Bone marrow (tissue), 2 donors: ENCODE measurements at regions not wholly inside any gene's neighbourhood (a gene's known extent, or its start where the extent isn't known, plus 50 kb on each side); places are given as distances from the start of the nearest gene placed in this dataset.

Experiments
- DNase-seq, 2 donors: peaks; one replicate each; lab custom pipeline; 2025; lab: John Stamatoyannopoulos, UW

DNA sequence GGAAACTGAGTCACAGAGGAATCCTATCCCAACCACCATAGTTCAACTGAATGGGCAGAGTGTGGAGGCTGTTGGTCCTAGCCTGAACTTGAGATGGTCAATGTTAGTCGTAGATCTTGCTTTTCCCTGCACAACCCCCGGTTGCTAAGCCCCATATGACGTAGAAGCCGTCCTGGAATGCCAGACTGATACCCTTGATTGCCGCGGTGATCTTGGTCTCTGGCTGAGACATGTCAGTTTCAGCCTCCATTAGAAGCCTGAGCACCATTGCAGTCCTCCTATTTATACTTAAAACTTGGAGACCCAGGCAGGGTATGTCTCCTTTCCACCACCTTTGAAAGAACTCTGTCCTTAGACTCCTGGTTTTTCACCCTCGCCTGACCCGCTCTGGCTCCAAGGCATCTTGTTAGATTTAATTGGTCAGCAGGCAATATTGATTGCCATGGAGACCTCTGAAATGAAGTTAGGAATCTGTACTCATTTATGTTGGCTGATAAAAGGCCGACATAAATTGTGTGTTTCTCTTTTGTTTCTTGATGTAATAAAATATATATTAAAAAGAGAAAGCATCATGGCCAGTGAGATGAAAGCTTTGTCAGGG is 53.4 kb downstream of the RPLP1 start:
- no peak for DNase-seq

DNA sequence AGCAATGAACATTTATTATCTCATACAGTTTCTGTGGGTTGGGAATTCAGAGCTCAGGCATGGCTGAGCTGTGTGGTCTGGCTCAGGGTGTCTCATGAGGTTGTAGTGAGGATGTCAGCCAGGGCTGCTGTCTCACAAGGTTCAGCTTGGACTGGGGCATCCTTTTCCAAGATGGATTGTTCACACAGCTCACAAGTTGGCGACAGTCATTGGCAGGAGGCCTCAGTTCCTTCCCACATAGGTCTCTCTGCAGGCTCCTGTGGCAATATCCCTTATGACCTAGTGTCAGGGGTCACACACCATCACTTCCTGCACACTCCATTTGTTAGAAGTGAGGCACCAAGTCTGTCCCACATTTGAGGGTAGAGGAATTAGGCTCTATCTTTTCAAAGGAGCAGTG is 56.0 kb downstream of the RPLP1 start:
- no peak for DNase-seq

DNA sequence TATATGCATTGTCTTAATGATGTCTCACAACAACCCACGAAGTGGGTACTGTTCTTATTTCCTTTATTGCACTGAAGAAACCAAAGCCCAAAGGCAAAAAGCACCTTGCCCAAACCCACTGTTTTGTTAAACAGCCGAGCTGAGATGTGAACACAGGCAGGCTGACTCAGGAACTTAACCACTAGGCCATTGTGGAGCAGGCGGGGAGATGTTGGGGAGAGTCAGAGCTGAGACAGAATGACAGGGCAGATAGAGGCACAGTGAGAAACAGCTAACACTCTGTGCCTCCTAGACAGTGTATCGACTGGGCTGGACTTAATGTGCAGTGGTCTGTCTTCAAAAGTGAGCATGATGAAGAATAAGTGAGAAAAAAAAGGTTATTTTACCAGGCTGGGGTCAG is 56.5 kb downstream of the RPLP1 start:
- no peak for DNase-seq

DNA sequence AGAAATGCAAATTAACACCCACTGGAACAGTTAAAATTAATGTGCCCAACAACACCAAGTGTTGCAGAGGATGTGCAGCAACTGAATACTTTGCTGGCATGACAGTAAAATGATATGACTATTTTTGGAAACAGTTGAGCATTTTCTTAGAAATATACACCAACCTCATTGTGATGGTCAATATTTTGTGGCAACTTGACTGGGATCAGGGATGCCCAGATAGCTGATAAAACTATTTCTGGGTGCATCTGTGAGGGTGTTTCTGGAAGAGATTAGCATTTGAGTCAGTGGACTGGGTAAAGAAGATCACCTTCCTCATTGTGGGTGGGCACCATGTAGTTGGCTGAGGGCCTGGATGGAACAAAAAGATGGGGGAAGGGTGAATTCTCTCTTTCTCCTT is 57.9 kb downstream of the RPLP1 start:
- DNase-seq: no peak

DNA sequence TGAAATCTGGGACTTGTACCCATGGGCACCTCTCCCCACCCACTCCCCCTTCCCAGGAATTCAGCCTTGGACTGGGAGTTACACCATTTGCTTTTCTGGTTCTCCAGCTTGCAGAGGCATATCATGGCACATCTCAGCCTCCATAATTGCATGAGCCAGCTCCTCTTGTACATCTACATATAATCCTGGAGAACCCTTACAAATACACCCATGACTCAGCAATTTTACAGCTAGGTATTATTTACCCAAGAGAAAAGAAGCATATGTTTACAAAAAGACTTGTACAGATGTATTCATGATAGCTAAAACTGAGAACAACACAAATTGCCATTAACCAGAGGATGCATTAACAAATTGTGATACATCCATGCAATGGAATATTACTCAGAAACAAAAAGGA is 58.4 kb downstream of the RPLP1 start:
- DNase-seq: no peak

DNA sequence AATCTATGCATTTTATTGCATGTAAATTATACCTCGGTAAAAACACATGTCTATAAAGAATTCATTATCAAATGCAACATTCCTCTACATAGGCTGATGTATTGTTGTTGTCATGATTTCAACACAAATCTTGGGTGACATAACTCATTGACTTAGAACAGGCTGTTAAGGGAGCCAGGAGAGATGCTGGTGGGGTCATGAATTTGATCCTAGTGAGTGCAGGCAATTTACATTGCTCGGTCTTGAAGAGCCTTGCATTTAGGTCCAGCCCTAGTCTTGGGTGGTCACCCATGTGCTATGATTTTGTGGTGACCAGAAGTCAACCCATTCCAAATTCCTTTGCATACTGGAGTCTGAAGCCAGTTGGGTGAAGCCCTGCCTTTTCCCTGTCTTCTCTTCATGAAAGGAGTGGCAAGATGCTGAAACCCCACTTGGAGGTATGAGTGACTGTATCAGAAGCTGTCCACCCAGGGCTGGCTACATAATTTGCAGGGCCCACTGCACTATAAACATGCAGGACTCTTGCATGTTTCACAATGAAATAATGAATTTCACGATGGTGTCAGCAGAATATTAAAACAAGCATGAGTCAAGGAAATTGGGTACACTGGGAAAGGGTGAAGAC is 59.2 kb downstream of the RPLP1 start:
- DNase-seq: no peak

DNA sequence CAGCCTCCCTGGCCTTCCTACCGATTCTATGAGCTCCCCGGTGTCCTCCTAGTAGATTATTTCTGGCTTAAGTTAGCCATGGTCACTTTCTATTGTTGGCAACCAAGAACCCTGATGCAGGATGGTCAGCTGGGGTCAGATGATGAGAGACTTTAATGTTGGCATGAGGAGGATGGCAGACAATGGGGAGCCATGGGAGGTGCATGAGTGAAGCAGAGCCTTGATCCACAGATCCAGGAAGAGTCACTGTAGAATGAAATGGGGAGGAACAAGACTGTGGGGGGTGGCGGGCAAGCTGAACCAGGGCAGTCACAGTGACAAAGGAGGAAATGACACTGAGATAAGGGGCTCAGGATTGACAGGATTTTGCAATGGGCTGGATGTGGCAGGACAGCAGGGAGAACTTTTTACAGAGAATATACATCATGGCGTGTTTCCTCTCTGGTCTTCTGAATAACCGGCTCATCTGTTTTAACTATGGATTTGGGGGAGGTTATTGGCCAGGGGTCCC is 60.9 kb downstream of the RPLP1 start:
- no peak for DNase-seq

DNA sequence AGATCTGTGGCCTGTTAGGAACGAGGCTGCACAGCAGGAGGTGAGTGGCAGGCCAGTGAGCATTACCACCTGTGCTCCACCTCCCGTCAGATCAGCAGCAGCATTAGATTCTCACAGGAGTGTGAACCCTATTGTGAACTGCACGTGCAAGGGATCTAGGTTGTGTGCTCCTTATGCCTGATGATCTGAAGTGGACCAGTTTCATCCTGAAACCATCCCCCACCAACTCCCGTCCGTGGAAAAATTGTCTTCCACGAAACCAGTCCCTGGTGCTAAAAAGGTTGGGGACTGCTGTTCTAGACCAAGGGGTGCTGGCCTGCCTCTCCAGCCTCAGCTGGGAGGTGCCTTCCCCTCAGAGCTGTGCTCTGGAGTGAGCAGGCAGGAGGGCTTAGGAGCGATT is 61.4 kb downstream of the RPLP1 start:
- DNase-seq: no peak

DNA sequence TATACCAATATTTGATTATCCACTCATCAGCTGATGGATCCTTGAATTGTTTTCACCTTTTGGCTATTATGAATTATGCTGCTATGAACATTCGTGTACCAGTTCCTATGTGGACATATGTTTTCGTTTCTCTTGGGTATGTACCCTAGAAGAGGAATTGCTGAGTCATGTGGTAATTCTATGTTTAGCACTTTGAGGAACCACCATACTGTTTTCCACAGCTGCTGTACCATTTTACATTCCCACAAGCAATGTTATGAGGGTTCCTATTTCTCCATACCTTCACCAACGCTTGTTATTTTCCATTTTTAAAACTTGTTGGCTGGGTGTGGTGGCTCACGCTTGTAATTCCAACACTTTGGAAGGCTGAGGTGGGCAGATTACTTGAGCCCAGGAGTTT is 62.9 kb downstream of the RPLP1 start:
- DNase-seq: no peak

DNA sequence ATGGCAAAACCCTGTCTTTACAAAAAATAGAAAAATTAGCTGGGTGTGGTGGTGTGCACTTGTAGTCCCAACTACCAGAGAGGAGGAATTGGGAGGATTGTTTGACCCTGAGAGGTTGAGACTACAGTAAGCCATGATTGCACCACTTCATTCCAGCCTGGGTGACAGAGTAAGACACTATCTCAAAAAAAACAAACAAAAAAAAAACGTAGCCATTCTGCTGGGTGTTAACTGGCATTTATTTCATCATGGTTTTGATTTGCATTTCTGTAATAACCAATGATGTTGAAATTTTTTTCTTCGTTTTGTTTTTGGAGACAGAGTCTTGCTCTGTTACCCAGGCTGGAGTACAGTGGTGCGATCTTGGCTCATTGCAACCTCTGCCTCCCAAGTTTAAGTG is 63.3 kb downstream of the RPLP1 start:
- no peak for DNase-seq

DNA sequence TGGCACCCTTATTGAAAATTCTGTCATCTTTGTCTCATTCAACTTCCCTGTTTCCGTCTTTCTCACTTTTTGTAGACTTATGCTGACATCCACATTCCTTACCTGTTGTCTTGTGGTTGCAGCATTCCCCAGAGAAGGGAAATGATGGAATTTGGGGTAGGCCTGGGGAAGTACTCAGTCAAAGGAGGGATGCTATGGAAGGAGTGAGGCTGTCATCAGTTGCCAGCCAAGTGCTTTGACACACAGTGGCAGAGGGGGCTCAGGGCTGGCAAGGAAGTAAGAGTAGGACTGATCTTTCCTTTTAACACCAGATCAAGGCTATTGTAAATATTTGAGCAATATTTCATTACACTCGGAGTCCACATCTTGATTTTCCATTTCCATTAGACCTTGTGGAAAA is 64.4 kb downstream of the RPLP1 start:
- no peak for DNase-seq

DNA sequence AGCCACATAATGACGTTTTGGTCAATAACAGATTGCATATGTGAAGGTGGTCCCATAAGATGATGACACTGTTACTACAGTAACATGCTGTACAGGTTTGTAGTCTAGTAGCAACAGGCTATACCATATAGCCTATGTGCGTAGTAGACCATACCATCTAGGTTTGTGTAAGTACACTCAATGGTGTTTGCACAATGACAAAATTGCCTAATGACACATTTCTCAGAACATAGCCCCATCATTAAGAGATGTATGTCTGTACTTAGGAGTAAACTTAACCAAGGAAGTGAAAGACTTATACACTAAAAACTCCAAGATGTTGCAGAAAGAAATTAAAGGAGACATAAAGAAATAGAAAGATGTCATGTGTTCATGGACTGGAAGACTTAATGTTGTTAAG is 66.2 kb downstream of the RPLP1 start:
- no peak for DNase-seq

DNA sequence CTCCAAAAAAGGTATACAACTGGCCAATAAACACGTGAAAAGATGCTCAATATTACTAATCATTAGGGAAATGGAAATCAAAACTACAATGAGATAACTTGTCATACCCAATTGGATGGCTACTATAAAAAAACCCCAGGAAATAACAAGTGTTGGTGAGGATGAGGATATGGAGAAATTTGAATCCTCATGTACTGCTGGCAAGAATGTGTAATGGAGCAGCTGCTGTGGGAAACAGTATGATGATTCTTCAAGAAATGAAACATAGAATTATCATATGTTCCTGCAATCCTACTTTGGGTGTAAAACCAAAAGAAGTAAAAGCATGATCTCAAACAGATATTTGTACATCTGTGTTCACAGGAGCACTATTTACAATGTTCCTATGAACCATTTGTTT is 67.4 kb downstream of the RPLP1 start:
- no peak for DNase-seq

DNA sequence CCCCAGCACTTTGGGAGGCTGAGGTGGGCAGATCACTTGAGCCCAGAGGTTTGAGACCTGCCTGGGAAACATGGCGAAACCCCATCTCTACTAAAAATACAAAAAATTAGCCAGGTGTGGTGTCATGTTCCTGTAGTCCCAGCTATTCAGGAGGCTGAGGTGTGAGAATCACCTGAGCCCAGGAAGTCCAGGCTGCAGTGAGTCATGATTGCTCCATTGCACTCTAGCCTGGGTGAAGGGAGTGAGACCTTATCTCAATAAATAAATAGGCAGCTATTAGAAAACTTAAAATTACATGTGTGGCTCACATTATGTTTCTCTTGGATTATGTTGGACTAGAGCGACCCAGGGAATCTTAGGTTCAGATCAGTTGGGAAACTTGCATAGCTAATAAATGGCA is 69.7 kb downstream of the RPLP1 start:
- no peak for DNase-seq

DNA sequence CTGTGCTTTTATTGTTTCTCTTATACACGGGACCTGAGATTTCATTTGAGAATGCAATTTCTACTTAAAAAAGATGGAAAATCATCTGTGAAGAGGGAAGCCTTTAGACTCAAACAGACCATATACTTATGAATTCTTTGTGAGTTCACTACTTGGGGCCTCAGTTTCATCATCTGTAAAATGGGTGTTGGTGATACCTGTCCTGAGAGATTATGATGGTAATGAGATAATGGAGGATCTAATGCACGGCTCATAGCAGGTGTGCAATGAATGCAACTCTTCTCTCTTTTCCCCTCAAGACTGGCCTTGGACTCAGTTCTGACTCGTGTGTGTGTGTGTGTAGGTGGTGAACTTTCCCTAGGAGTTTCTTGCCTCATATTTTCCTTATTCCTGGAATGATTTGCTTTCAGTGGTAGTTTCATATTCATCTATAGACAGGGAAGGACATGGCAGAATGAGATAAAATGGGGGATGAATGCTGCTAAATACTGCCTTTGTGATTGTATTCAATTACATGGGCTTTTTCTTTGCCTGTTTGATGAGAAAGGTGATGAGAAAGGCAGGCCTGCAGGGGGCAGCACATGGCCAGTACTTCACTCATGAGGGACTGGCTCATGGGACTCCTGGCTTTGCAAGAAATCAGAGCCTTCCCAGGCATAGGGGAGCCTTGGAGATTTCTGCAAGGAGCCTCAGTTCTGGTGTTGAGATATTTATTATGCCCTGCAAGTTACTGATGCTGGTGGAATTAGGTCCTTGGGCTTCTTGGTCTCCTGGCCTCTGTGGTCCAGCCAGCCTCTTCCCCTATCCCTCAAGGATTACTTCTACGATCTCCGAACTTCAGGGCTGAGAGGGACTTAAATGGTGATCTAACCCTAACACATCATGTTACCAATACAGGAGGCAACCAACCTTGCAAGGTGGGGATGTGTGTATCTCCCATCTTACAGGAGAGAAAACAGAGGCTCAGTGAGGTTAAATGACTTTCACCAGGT is 70.7 kb downstream of the RPLP1 start:
- DNase-seq: peak in 1 of 2 donors; percentile 4

DNA sequence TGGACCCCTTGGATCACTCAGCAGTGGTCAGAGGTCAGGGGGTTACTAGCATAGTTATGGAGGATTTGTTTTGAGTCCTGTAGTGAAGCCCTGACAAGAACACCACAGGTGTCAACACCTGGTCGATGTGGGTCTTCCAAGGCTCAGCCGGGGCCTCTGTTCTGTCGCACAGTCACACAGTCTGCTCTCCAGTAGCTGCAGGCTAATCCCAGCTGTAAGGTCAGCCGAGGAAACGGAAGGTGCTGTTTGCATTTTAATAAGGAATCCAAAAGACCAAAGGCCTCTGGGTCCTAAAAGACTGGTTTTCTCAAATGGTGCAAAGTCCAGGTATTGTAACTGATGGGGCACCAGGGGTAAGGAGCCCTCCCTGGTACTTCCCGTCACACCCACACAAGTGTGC is 71.7 kb downstream of the RPLP1 start:
- DNase-seq: no peak

DNA sequence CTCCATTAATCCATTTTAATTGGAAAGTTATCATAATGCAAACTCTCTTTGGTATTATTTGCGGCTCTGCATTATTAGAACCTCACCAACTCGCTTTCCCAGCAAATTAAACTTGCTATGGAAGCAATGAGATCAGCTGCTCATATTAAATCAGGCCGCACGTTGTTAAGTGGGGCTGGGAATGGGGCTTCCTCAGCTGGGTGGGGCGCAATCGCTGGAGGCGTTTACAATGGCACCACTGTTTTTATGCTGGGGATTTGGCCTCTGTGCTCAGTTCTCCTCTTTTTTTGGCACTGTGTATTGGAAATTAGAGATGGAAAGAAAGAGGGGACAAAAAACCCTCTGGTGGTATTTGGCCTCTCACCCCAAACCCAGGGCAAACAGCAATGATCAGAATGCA is 72.2 kb downstream of the RPLP1 start:
- DNase-seq: no peak

DNA sequence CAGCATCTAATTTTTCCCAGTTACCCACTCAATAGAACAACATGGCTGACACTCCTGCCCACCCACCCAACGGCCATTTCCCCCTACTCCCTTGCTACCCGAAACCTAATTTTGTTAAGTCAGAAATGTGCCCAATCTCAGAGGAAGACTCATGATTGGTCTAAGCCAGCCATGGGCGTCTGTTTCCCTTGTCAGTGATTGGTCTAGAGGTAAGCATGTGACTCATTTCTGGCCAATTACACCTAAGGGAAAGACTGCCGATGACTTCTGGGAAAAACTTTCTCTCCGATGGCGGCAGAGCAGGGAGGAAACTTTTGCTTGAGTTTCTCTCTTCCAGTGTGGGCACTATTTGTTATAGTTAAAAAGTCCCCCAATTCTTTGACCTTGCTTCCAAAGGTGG is 72.9 kb downstream of the RPLP1 start:
- no peak for DNase-seq

DNA sequence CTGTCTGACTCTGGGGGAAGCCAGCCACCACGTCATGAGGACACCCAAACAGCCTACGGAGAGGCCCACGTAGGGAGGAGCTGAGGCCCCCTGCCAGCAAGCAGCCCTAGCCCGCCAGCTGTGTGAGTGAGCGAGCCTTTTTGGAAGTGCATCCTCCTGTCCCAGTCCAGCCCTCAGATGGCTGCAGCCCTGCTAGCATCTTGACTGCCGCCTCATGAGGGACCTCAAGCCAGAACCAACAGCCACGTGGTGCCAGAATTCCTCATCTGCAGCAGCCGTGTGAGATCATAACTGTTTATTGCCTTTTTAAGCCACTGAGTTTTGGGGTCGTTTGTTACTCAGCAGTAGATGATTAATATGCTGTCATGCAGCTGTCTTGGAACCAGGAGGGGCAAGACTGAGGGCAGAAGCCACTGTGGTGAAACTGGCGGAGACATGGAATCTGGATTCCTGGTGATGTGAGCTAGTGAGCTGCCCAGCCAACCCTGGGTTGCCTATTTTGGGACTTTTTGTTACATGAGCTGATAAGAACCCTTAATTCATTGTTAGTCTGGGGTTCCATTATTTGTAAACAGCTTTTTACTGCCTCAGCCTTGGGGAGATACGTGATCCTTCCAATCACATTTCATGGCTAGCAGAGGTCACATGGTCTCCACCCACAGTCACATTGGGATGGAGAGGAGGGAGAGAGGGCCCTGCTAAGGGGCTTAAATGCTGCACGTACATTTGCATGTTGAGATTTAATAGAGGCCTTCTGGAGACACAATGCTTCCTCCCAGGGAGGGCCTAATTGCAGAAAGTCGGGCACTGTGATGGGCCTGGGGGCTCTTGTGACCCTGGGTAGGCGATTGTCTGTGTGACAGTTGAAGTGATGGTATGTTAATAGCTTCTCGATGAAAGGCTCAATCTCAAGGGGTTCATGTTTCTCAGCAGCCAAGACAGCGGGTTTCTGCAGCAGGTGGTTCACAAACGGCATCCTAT is 73.8 kb downstream of the RPLP1 start:
- DNase-seq: no peak

DNA sequence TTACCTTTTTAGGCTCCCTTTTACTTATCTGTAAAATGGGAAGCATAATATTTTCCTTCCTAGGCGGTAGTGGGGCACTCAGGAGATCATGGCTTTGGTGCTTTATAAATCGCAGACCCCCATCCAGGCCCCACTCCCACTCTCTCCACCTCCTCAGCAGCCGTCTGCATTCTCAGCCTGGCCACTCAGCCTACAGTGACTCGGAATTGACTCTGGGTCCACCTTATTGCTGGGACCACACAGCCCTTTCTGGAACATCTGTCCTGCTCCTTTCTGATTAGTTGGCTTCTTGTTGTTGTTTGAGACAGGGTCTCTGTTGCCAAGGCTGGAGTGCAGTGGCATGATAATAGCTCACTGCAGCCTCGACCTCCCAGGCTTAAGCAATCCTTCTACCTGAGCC is 76.5 kb downstream of the RPLP1 start:
- no peak for DNase-seq

DNA sequence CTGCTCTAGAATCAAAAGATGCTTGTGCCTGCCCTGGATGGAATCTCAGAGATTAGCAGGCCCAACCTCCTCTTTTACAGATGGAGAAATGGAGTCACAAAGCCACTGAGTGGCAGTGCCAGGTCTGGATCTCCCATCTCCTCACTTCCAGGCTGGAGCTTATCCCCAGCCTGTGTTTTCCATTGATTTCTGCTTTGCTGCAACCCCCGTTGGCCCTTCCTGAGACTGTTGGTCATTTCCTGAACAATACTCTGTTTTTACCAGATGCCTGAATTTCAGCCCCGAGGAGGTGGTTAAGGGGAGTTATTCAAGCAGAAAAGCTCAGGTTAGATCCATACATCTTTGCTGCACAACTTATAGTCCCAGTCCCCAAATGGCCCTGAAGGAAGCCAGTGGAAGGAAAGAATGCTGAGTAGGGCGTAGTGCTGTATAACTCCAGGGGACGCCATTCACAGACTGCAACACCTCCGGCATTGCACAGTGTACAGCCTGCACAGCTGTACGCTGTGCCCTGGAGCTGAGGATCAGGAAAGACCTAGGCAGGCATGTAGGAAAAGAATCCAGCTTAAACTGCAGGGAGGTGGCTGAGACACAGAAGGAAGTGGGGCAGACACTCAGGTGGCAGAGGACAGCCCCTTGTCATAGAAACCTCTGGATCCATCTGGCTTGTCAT is 77.5 kb downstream of the RPLP1 start:
- no peak for DNase-seq
